H1 (cell line): ENCODE measurements at regions not wholly inside any gene's neighbourhood (a gene's known extent, or its start where the extent isn't known, plus 50 kb on each side); places are given as distances from the start of the nearest gene placed in this dataset.

Source experiments
- GTF2F1 ChIP-seq: IDR thresholded peaks from 2 replicates; pipeline ENCODE4 v1.6.1; 2012; ENCODE audit warnings: low read depth, low read length, improper control_type of control experiment, borderline replicate concordance
- SP2 ChIP-seq: IDR thresholded peaks from 2 replicates; pipeline ENCODE4 v1.6.1; 2012; ENCODE audit warnings: mild to moderate bottlenecking, low read length, inconsistent platforms

- no peak for TF ChIP-seq GTF2F1
- TF ChIP-seq SP2: no peak
These were observed 428.4 kb downstream of the PTPRU start (continued) for GRCh38 chr1:29664711-29665110.
